HG03066 (cell line): ENCODE measurements at regions not wholly inside any gene's neighbourhood (a gene's known extent, or its start where the extent isn't known, plus 50 kb on each side); places are given as distances from the start of the nearest gene placed in this dataset.
"Not testable (repeated sequence)": the region's sequence is repeated elsewhere in the genome, so short reads cannot be mapped to it uniquely, and the experiment has no call there.

Experiments used
- ATAC-seq: cut with Tn5 transposase; IDR thresholded peaks from one replicate; pipeline ENCODE4 v1.9.1; 2021; ENCODE audit warnings: low read depth; ENCODE audit not compliant: unreplicated experiment

- ATAC-seq = no peak
Observed at GRCh38 chr5:143543358-143544255, 140.1 kb upstream of the NR3C1 start.

GRCh38 chr5:143542798-143543144, 139.3 kb upstream of the NR3C1 start:
- no peak for ATAC-seq

- ATAC-seq = no peak
Observed at GRCh38 chr5:143541943-143542797, 138.7 kb upstream of the NR3C1 start.

DNA sequence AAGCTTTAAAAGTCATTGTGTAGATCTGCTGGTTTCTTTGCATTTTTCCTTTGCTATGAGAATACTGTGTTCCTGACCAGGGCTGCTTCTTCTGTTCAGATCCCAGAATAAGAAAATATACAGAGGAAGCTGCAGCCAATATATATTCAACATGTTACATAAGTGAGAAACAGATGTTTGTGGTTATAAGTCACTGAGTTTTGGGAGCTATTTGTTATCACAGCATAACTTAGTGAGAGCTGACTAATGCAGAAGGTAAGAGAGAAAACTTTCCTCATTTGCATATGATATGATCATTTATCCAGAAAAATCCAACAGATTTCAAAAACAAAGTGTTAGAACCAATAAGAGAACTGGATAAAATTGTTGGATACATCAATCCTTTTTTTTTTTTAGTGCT, 136.3 kb upstream of the NR3C1 start:
- no peak for ATAC-seq

DNA sequence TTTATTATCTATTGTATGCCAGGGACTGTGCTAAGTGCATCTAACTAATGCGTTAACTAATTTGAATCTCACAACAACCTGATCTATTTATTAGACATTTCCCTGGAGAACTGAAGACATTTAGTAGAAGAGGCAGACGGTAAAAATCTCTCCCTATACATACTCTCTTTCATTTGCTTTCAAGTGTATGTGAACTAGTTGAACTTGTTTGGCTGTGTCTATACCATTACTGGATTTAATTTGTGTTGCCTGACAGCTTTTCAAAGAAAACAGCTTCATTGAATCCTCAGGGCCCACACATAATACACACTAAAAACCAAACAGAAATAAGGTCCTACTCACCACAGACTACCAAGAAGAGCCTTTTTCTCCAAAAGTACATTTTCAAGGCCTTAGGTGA, 133.6 kb upstream of the NR3C1 start:
- no peak for ATAC-seq

- ATAC-seq = no peak
Observed at GRCh38 chr5:143536364-143536763, 132.9 kb upstream of the NR3C1 start.

GRCh38 chr5:143534761-143535154, 131.3 kb upstream of the NR3C1 start:
- ATAC-seq = no peak

DNA sequence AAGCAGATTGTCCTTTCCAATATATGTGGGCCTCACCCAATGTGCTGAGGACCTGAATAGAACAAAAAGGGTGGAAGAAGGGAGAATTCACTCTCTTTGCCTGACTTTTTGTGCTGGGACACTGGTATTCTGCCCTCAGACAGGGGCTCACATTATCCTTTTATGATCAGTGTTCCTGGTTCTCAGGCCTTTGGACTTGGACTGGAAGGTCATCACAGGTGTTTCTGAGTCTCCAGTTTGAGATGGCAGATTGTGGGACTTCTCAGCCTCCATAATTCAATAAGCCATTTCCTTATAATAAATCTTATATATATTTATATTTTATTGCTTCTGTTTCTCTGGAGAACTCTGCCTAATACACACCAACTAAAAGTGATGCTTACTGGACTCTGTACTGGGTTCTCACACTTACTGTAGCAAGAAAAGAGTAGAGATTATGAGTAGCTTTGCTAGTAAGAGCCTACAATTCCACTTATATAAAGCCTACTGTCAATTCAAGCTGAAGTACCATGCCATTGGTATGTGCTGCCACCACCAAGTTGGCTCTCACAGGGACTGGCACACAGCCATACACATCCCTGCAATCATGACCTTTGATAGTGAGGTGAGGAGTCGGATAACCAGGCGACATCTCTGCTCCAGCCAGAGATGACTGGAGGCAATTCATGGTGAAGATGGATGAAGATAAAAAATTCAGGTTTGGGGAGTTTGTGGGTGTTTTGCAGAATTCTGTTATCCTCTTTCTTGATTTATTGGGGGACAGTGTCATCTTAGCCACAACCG, 130.7 kb upstream of the NR3C1 start:
- ATAC-seq = no peak

DNA sequence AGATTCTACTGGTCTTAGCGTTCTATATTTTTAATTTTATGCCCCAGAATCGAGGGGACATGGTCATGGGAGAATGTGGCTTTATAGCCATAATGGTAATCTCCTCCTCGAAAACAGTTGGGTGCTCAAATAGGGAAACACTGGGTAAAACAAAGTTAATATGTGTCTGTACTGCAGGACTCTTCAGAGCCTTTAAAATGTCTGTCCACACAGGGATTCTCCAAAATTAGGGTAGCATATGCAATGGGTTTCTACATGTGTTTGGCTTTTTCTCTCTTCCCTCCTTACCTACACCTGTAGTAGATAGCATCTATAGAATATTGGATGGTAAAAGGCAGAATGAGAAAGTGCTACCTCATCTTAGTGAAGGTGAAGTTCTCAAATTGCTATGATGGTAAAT, 130.0 kb upstream of the NR3C1 start:
- no peak for ATAC-seq

DNA sequence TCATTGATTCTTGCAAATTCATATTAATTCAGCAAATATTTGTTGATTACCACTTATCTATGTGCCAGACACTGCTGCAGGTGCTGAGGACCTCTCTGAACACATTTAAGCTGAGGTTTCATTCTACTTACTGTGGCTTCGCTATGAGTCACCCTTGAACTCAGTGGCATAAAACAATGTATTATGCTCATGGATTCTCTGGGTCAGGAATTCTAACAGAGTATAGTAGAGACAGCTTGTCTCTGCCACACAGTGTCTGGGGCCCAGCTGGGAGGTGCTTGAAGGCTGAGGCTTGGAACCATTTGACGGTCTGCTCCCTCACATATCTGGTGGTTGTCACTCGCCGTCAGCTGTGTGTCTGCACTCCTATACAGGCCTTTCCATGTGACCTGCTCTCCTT, 124.3 kb upstream of the NR3C1 start:
- ATAC-seq = no peak

DNA sequence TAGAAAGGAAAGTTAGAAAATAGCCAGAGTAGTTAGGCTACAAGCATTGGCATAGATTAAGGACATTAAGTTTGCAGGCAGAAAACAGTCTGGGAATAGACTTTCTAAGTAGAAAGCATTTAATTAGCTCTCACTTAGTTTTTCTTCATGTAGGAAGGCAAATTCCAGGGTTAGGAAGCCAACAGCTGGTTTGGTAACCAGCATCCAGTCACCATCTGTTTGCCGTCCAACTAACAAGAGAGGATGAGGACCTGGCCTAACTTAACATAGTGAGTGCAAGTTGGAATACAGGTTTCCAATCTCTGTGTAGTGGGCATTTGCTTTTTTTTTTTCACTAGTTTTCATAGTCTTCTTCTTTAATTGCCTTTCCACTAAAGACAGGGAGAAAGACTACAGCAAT, 121.7 kb upstream of the NR3C1 start:
- no peak for ATAC-seq

DNA sequence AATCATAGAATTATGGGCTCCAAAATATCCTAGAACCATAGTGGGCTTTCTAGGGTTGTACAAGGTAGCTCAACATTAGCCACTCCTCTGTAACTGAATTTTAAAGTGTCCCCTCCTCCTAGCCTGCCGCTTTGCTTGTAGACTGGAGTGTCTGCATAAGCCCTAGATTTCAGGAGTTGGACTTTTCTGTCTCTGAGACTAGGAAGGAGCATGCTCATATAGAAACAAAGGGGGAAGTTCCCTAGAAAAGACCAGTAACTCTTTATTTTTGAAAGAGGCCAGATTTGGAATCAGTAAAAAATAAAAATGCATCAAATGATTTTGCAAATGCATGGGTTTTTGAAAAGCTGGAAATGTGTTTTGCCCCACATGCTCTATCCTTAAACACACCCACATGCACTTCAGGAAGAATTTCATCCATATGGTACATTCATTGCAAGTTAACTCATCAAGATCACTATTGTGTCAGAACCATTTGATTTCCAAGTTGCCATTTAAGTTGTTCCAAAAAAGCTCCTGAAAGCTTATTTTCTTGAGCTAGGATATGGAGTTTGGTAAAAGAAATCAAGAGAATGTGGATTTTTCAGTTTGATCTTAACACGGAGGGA, 121.0 kb upstream of the NR3C1 start:
- ATAC-seq = no peak

GRCh38 chr5:143521846-143522400, 118.4 kb upstream of the NR3C1 start:
- ATAC-seq = no peak

GRCh38 chr5:143521141-143521540, 117.7 kb upstream of the NR3C1 start:
- no peak for ATAC-seq

DNA sequence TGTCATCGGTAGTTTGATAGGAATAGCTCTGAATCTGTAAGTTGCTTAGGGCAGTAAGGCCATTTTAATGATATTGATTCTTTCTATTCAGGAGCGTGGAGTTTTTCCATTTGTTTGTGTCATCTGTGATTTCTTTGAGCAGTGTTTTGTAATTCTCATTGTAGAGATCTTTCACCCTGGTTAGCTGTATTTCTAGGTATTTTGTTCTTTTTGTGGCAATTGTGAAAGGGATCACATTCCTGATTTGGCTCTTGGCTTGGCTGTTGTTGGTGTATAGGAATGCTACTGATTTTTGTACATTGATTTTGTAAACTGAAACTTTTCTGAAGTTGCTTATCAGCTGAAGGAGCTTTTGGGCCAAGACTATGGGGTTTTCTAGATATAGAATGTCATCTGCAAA, 115.7 kb upstream of the NR3C1 start:
- not testable (repeated sequence) for ATAC-seq

GRCh38 chr5:143517824-143518223, 114.3 kb upstream of the NR3C1 start:
- not testable (repeated sequence) for ATAC-seq

DNA sequence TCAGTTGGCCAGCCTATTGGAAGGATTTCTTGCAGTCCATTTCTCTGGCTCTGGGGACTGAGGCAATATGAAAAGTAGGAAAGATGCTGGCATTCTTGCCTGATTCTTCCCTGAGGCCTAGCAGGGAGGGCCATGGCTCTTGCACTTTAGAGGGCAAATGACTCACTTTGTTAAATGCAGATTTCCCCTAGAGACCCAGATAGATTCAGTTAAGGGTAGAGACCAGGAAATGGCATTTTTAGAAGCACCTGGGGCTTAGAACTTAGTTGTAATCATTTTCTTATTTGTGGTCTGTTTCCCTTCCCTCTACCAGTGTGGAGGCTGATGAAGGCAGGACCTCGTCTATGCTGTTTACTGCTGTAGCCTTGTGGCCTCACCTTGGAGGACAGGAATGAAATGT, 112.8 kb upstream of the NR3C1 start:
- no peak for ATAC-seq

- ATAC-seq = no peak
Observed at GRCh38 chr5:143515829-143516228, 112.3 kb upstream of the NR3C1 start.

DNA sequence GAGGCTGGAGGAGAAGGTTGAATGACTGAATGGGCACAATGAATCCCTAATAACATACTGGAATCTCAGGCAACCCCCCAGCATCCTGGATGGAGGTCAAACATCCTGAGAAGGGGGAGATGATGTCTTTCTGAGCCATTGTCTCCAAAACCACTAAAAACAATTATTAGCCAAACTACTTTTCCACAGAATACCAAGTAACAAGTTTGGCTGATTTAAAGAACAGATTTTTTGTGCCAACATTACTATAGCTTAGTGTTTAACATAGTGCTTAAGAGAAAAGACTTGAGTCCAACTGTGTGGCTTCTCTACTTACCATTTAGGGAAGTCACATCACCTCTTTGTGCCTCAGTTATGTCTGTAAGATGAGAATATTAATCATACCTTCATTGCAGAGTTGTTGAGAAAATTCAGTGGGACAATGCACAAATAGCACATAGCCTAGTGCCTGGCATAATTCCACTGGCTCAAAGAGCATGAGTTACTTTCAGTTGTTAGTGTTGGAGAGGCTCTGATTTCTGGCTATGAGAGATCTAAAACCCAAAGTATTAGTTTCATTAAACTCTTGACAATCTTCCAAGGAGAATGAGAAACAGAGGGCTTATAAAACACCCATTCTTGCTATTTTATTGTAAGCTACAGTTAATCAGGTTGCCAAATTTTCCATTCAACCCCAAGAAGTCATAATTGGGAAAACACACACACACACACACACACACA, 111.3 kb upstream of the NR3C1 start:
- no peak for ATAC-seq

DNA sequence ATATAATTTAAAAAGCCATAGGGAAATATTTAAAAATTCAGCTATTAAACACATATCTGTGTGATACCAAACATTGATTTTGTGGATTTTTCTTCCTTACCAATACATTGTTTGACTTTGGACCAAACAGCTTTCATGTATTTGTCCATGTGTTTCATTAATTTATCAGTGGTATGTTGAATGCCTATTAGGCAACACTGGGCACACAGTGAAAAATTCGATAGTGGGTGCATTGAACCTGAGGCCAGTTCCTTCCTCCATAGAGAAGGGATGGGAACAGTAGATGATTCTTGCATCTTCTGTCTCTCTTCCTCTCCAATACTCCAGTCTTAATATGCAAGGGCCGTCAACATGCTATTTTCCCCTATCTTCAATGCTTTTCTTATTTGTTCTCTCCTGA, 110.2 kb upstream of the NR3C1 start:
- no peak for ATAC-seq
